NCI-H2107 (cell line): ENCODE measurements at regions not wholly inside any gene's neighbourhood (a gene's known extent, or its start where the extent isn't known, plus 50 kb on each side); places are given as distances from the start of the nearest gene placed in this dataset.
"Not testable (repeated sequence)": the region's sequence is repeated elsewhere in the genome, so short reads cannot be mapped to it uniquely, and the experiment has no call there.

ENCODE experiments used
- DNase-seq: peaks from one replicate; lab custom pipeline; 2025; lab: John Stamatoyannopoulos, UW

DNA sequence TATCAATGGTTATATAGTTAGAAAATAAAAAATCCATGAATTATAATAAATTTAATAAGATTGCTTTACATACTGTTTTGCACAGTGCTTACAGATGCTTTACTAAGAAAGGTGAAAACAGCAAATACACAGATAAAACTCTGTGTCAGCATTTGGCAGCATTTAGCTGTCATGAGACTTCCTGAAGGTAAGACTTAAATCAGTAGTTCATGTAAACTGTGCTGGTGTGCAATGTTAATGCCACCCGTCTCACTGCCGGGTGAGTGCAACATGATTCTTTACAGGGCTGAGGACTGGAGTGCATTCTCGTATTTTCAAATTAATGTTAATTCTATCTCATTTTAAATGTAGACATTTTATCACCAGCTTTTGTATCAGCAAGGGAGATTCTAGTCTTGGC is 326.2 kb upstream of the POT1 start:
- no peak for DNase-seq

GRCh38 chr7:125254566-125254965 is 324.9 kb upstream of the POT1 start:
- no peak for DNase-seq

DNA sequence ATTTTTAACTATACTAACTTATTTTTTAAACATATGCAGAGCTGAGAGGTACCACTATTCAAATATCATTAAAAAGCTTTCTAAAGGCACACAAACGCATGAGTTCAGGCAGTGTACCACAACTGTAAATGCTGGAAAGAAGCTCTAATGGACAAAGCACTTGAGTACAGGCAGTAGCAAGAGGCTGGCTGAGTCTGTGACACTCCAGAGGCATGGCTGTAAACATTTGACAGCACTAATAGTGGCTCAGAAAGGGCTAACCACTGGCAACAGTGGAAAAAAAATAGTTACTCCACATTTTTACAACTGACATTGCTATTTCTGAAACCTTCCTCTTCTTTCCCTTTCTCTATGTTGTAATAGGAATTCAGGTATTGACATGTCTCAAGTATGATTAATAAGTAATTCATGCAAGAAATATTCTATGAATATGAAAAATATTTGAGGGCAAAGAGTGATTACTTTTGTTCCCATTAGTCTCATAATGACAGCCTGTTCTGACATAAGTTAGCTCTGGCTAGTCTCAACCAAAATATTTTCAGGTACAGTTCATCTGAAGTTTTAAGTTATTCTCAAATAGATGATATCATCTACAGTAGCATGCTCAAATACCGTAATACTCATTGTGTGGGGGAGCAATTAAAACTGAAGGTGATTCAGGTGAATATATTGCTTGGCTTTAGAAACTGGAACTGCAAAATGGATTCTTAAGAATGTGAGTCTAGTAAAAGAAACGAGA is 324.0 kb upstream of the POT1 start:
- DNase-seq = no peak

- DNase-seq = no peak
These were observed 318.0 kb upstream of the POT1 start for GRCh38 chr7:125247514-125248098.

GRCh38 chr7:125246706-125247105 is 317.1 kb upstream of the POT1 start:
- DNase-seq = no peak

GRCh38 chr7:125241548-125241947 is 311.9 kb upstream of the POT1 start:
- DNase-seq = no peak

GRCh38 chr7:125222596-125222995 is 293.0 kb upstream of the POT1 start:
- no peak for DNase-seq

DNA sequence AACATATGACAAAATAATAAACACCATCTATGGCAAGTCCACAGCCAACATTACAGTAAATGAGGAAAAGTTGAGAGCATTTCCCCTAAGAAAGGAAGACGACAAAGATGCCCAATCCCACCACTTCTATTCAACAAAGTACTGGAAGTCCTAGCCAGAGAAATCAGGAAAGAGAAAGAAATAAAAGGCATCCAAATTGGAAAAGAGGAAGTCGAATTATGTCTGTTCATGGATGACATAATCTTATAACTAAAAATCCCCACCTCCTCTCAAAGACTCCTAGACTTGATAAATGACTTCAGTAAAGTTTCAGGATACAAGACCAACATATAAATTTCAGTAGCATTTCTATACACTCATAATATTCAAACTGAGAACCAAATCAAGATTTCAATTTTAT is 288.5 kb upstream of the POT1 start:
- DNase-seq = no peak

- no peak for DNase-seq
These were observed 271.4 kb upstream of the POT1 start for GRCh38 chr7:125201002-125201401.

- DNase-seq = no peak
These were observed 268.2 kb upstream of the POT1 start for GRCh38 chr7:125197731-125198393.

DNA sequence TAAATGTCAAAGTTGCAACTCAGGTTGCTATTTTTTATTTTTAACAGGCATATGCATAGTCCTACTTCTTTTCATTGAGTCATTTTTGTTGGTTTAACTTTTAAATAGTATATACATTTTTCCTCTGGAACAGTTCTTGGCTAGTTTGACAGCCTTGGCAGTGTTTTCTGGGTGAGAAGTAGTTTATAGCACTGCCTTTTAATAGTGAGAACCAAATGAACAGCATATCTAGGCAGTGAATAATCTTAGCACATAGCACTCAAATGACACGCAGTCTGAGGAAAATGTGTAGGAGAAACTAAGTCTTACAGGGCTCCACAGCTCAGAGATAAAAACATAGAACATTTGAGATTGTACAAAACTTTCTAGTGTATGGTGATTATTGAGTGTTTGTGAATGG is 265.5 kb upstream of the POT1 start:
- DNase-seq = no peak

DNA sequence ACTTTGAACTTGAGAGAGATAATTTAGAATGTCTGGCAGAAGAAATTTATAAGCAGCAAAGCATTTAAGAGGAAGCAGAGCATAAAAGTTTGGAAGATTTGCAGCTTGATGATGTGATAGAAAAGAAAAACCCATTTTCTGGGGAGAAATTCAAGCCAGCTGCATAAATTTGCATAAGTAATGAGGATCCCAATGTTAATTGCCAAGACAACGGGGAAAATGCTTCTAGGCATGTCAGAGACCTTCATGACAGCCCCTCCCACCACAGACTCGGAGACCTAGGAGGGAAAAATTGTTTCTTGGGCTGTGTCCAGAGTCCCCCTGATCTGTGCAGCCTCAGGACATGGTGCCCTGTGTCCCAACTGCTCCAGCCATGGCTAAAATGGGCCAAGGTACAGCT is 263.6 kb upstream of the POT1 start:
- DNase-seq = no peak

GRCh38 chr7:125184801-125185200 is 255.2 kb upstream of the POT1 start:
- no peak for DNase-seq

- not testable (repeated sequence) for DNase-seq
These were observed 252.1 kb upstream of the POT1 start for GRCh38 chr7:125181569-125182267.

DNA sequence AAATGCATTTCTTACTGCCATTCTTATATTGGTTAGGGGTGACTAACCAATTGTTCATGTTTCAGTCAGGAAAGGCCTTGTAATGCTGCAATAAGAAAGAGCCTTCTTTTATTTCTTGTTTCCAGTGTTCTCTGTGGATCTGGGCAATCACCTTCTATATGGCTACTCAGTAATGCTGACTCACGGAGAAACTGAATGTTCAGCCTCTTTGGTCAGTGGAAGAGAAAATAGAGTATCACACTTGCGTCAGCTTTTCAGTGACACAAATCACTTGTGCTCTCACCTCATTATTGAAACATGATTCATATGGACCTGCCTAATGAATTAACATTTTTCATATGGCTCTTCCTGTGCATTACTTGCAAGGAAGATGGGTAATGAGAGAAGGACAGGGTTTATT is 243.9 kb upstream of the POT1 start:
- no peak for DNase-seq

- no peak for DNase-seq
These were observed 239.5 kb upstream of the POT1 start for GRCh38 chr7:125169088-125169487.

- no peak for DNase-seq
These were observed 225.3 kb upstream of the POT1 start for GRCh38 chr7:125154930-125155329.

DNA sequence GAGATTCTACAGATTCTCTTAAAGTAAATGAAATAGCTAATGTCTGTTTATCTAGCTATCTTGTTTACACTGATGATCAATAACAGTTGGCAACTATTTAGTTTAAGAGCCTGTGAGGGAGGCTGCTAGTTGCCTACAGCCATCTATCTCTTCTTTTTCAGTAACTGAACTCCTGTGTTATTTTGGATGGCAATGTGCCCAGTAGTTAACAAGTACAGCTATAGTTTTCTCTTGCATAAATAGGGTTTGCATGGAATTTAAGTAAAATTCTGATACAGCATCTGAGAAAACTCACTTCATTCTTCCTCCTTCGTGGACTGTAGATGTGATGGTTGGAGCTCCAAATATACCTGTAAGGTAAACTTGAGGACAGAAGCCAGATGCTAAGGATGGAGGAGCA is 219.5 kb upstream of the POT1 start:
- DNase-seq = no peak

- DNase-seq = no peak
These were observed 217.4 kb upstream of the POT1 start for GRCh38 chr7:125147047-125147446.

DNA sequence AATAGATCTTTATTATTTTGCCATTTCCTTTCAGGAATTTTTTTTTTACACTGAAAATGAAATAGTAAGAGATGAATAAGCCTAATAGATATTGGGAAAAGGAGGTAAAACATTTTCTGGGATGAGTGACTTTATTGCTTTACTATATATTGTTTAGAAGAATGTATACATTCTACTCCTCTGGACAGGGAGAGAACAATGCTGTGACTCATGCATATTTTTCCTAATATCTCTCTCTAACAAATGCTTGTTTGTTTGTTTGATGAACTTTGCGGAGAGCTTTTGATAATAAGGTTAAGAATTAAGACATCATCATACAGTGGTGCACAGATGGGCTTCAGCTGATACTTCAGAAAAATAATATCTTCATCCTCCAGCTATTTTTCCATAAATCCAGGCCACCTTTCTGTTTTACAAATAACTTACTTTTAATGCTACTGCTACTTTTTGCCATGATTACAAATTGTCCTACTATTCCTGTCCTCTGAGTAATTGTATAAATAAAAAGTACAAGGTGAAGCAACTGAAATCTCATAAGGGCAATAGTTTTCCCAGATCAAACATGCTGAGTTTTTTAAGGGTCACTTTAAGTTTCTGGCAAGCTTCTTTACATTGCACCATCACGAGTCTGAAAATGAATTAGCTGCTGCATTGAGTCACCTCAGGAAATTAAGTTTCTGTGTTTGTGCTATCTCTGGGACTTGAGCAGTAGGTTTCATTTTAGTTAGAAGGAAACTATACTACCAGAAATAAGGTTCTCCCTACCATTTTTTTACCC is 207.3 kb upstream of the POT1 start:
- no peak for DNase-seq

GRCh38 chr7:125136341-125136740 is 206.7 kb upstream of the POT1 start:
- no peak for DNase-seq

DNA sequence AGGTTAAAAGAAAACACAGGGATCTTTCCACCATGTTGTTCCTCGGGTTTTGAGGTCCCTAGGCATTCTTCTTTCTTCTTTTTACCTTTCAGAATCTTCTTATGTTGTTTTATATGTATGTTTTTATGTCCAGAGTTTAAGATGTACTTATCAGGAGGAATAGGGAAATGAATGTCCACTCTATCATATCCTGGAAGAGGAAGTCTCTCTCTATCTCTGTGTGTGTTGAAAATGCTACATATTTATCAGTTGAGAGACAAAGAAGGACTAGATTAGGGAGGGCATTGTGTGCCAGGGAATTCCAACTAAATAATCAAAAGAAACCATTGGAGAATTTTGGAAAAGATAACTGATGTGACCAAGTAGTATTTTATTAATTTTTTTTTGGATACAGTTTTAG is 200.5 kb upstream of the POT1 start:
- DNase-seq = no peak
